ENCODE measurements at regions not wholly inside any gene's neighbourhood (a gene's known extent, or its start where the extent isn't known, plus 50 kb on each side); places are given as distances from the start of the nearest gene placed in this dataset.

DNA sequence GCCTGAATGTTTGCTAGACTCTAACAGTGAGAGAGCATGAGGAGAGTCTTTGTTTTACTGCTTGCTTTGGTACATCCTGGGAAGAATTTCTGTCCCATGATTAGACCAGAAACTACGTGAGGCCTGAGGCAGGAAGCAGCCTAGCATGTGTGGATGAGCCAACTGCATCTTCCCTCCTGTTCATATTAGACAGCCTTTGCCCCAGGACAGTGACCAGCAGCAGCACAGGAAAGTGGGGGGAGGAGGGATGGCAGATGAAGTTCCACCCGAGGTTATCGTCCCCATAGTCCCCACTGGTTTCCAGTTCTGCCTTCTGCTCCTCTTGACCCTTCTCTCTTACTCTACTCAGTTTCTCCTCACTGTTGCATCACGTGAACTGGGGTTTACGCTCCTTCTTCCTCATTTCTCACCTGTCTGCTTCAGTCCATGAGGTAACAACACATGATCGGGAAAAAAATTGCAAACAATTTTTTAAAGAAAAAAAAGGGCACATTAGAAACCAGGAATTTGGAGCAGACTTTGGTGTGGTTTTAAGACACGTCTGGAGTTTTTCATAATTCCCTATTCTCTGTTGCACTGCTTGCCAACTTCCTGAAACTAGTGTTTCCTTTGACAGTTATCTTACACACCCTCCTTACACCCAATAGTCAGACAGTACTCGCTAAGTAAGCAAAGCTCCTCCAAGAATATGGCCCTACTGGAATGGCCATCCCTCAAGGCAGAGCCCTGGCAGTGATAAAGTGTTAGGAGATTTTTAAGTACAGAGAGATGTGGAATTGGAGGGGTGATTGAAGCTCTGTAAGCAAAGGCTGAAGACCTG is 84.1 kb downstream of the SNX18 start:
- no peak for DNase-seq

Measured in T-helper 9 cell (primary cell).